Smooth muscle cell (in vitro differentiated cells): ENCODE measurements at regions not wholly inside any gene's neighbourhood (a gene's known extent, or its start where the extent isn't known, plus 50 kb on each side); places are given as distances from the start of the nearest gene placed in this dataset.

Experiments
- DNase-seq: peaks from one replicate; lab custom pipeline; 2025; ENCODE audit not compliant: unreplicated experiment; lab: John Stamatoyannopoulos, UW
- H2AFZ ChIP-seq: fragments of 200-600 bp; sonication (generic); 2 replicates; pipeline ENCODE4 v1.6.0; 2016; ENCODE audit warnings: antibody characterized with exemption, low read depth, mild to moderate bottlenecking
- H3F3A ChIP-seq: fragments of 200-600 bp; sonication (generic); 2 replicates; pipeline ENCODE4 v1.6.0; 2017; ENCODE audit warnings: antibody characterized with exemption, low read depth
- H3K27ac ChIP-seq: fragments of 200-600 bp; sonication (generic); 2 replicates; pipeline ENCODE4 v1.5.1; 2016; ENCODE audit warnings: low read depth, mild to moderate bottlenecking
- H3K27me3 ChIP-seq: fragments of 200-600 bp; sonication (generic); 2 replicates; pipeline ENCODE4 v1.6.1; 2016; ENCODE audit warnings: low read depth, mild to moderate bottlenecking
- H3K36me3 ChIP-seq: fragments of 200-600 bp; sonication (generic); 2 replicates; pipeline ENCODE4 v1.5.1; 2016; ENCODE audit warnings: low read depth
- H3K4me1 ChIP-seq: fragments of 200-600 bp; sonication (generic); 2 replicates; pipeline ENCODE4 v1.5.1; 2016; ENCODE audit warnings: low read depth
- H3K4me2 ChIP-seq: fragments of 200-600 bp; sonication (generic); 2 replicates; pipeline ENCODE4 v1.6.0; 2016; ENCODE audit warnings: mild to moderate bottlenecking
- H3K4me3 ChIP-seq: fragments of 200-600 bp; sonication (generic); 2 replicates; pipeline ENCODE4 v1.5.1; 2016; ENCODE audit warnings: mild to moderate bottlenecking
- H3K79me2 ChIP-seq: fragments of 200-600 bp; sonication (generic); 2 replicates; pipeline ENCODE4 v1.6.0; 2016; ENCODE audit warnings: low read depth, mild to moderate bottlenecking
- H3K9ac ChIP-seq: fragments of 200-600 bp; sonication (generic); 2 replicates; pipeline ENCODE4 v1.6.0; 2016; ENCODE audit warnings: low read depth
- H3K9me3 ChIP-seq: fragments of 200-600 bp; sonication (generic); replicated peaks from 2 replicates; pipeline ENCODE4 v1.5.1; 2016; ENCODE audit warnings: low read depth
- H4K20me1 ChIP-seq: fragments of 200-600 bp; sonication (generic); 2 replicates; pipeline ENCODE4 v1.6.0; 2016; ENCODE audit warnings: low read depth
- CTCF ChIP-seq: fragments of 200-600 bp; sonication (generic); IDR thresholded peaks from 2 replicates; pipeline ENCODE4 v1.5.1; 2017; ENCODE audit warnings: borderline replicate concordance, mild to moderate bottlenecking, antibody characterized with exemption; ENCODE audit not compliant: insufficient read depth, poor library complexity, severe bottlenecking
- WGBS: methylation state at CpG from one replicate; pipeline ENCODE4 v1.1.7; 2016; ENCODE audit warnings: low lambda C conversion rate; 5-methylcytosine and 5-hydroxymethylcytosine counted together

- Histone ChIP-seq H3K36me3 (no peaks in the 10 kb centered on the region), H4K20me1 (no peaks in the 10 kb centered on the region), H3K79me2 (no peaks in the 10 kb centered on the region), H3K27ac (no peak overlapping the region), H3K4me1 (no peaks in the 10 kb centered on the region), H3K9me3 (no peaks in the 10 kb centered on the region), H3K27me3 (no peaks in the 10 kb centered on the region), H3K4me2 (no peak overlapping the region), H3F3A (no peaks in the 10 kb centered on the region), H2AFZ (no peak overlapping the region), H3K9ac (no peak overlapping the region), H3K4me3 (no peak overlapping the region)
- WGBS = 84% methylated on average over 7 of the region's 7 CpGs
- peak; percentile 53 for TF ChIP-seq CTCF
- DNase-seq = no peak
Observed at GRCh38 chr1:157363660-157364140, 188.6 kb downstream of the FCRL5 start.

GRCh38 chr1:157360023-157360390, 192.3 kb downstream of the FCRL5 start:
- no peaks in the 10 kb centered on the region for H3K36me3 ChIP-seq
- no peak overlapping the region for H3K9ac ChIP-seq
- H3K27me3 ChIP-seq = no peaks in the 10 kb centered on the region
- TF ChIP-seq CTCF = no peak
- H3F3A ChIP-seq = no peaks in the 10 kb centered on the region
- H3K4me2 ChIP-seq = no peak overlapping the region
- no peak for DNase-seq
- H3K9me3 ChIP-seq = no peaks in the 10 kb centered on the region
- H3K4me1 ChIP-seq = no peaks in the 10 kb centered on the region
- H3K27ac ChIP-seq = no peak overlapping the region
- no peak overlapping the region for H3K4me3 ChIP-seq
- no peaks in the 10 kb centered on the region for H3K79me2 ChIP-seq
- no peak overlapping the region for H2AFZ ChIP-seq
- no peaks in the 10 kb centered on the region for H4K20me1 ChIP-seq

- H3K79me2 ChIP-seq = no peaks in the 10 kb centered on the region
- WGBS = 86% methylated on average over 4 of the region's 4 CpGs
- no peak overlapping the region for H3K4me3 ChIP-seq
- no peak overlapping the region for H2AFZ ChIP-seq
- H3K36me3 ChIP-seq = no peaks in the 10 kb centered on the region
- no peaks in the 10 kb centered on the region for H3K4me1 ChIP-seq
- no peak overlapping the region for H3K9ac ChIP-seq
- H3K27ac ChIP-seq = no peak overlapping the region
- no peak for DNase-seq
- H3K4me2 ChIP-seq = no peak overlapping the region
- no peak for TF ChIP-seq CTCF
- no peaks in the 10 kb centered on the region for H4K20me1 ChIP-seq
- no peaks in the 10 kb centered on the region for H3K27me3 ChIP-seq
- no peaks in the 10 kb centered on the region for H3F3A ChIP-seq
- no peaks in the 10 kb centered on the region for H3K9me3 ChIP-seq
Observed at GRCh38 chr1:157359314-157360022, 192.8 kb downstream of the FCRL5 start.

GRCh38 chr1:157357111-157357510, 195.2 kb downstream of the FCRL5 start:
- no peak overlapping the region for H3K9ac ChIP-seq
- H3K27ac ChIP-seq = no peak overlapping the region
- no peak overlapping the region for H2AFZ ChIP-seq
- H4K20me1 ChIP-seq = no peaks in the 10 kb centered on the region
- no peak overlapping the region for H3K4me2 ChIP-seq
- no peak for DNase-seq
- H3K36me3 ChIP-seq = no peaks in the 10 kb centered on the region
- H3K27me3 ChIP-seq = no peaks in the 10 kb centered on the region
- H3F3A ChIP-seq = no peaks in the 10 kb centered on the region
- no peak overlapping the region for H3K4me3 ChIP-seq
- H3K9me3 ChIP-seq = no peaks in the 10 kb centered on the region
- H3K4me1 ChIP-seq = no peaks in the 10 kb centered on the region
- 64% methylated on average over 5 of the region's 5 CpGs for WGBS
- no peaks in the 10 kb centered on the region for H3K79me2 ChIP-seq
- no peak for TF ChIP-seq CTCF
